ENCODE measurements at regions not wholly inside any gene's neighbourhood (a gene's known extent, or its start where the extent isn't known, plus 50 kb on each side); places are given as distances from the start of the nearest gene placed in this dataset.
"Not testable (repeated sequence)": the region's sequence is repeated elsewhere in the genome, so short reads cannot be mapped to it uniquely, and the experiment has no call there.

GRCh38 chr16:63422715-63423114, 1386.5 kb upstream of the CDH8 start:
- no peaks in the 10 kb centered on the region for H3K36me3 ChIP-seq (ENCODE audit: control insufficient read depth, low read depth, low read length)
- no peaks in the 10 kb centered on the region for H3K4me1 ChIP-seq (ENCODE audit: control insufficient read depth, low read depth, low read length)
- H3K27ac ChIP-seq (ENCODE audit: low read length), result no peak overlapping the region

GRCh38 chr16:63416712-63417111, 1380.5 kb upstream of the CDH8 start:
- no peak overlapping the region for H3K4me3 ChIP-seq (ENCODE audit: low read length)
- H3K9me3 ChIP-seq (ENCODE audit: control insufficient read depth, low read depth, low read length), result no peaks in the 10 kb centered on the region
- H3K9ac ChIP-seq (ENCODE audit: low read length), result no peak overlapping the region
- no peak overlapping the region for H3K27ac ChIP-seq (ENCODE audit: low read length)
- H3K4me1 ChIP-seq (ENCODE audit: control insufficient read depth, low read depth, low read length), result no peaks in the 10 kb centered on the region
- H3K36me3 ChIP-seq (ENCODE audit: control insufficient read depth, low read depth, low read length), result no peaks in the 10 kb centered on the region
- no peaks in the 10 kb centered on the region for H3K27me3 ChIP-seq (ENCODE audit: control insufficient read depth, insufficient read depth, low read length)

More at GRCh38 chr16:63422715-63423114, 1386.5 kb upstream of the CDH8 start:
- H3K9me3 ChIP-seq (ENCODE audit: control insufficient read depth, low read depth, low read length), result no peaks in the 10 kb centered on the region
- no peaks in the 10 kb centered on the region for H3K27me3 ChIP-seq (ENCODE audit: control insufficient read depth, insufficient read depth, low read length)
- no peak overlapping the region for H3K9ac ChIP-seq (ENCODE audit: low read length)
- no peak overlapping the region for H3K4me3 ChIP-seq (ENCODE audit: low read length)

- Histone ChIP-seq H3K36me3 (ENCODE audit: control insufficient read depth, low read depth, low read length) (no peaks in the 10 kb centered on the region), H3K4me1 (ENCODE audit: control insufficient read depth, low read depth, low read length) (no peaks in the 10 kb centered on the region), H3K27ac (ENCODE audit: low read length) (no peak overlapping the region), H3K9me3 (ENCODE audit: control insufficient read depth, low read depth, low read length) (no peaks in the 10 kb centered on the region), H3K27me3 (ENCODE audit: control insufficient read depth, insufficient read depth, low read length) (no peaks in the 10 kb centered on the region), H3K9ac (ENCODE audit: low read length) (no peak overlapping the region), H3K4me3 (ENCODE audit: low read length) (no peak overlapping the region)
These were observed 1378.8 kb upstream of the CDH8 start for GRCh38 chr16:63415014-63415413.

- H3K36me3 ChIP-seq (ENCODE audit: control insufficient read depth, low read depth, low read length), result no peaks in the 10 kb centered on the region
- no peak overlapping the region for H3K27ac ChIP-seq (ENCODE audit: low read length)
- H3K4me3 ChIP-seq (ENCODE audit: low read length), result no peak overlapping the region
- H3K9me3 ChIP-seq (ENCODE audit: control insufficient read depth, low read depth, low read length), result no peaks in the 10 kb centered on the region
- H3K4me1 ChIP-seq (ENCODE audit: control insufficient read depth, low read depth, low read length), result no peaks in the 10 kb centered on the region
- H3K9ac ChIP-seq (ENCODE audit: low read length), result no peak overlapping the region
- H3K27me3 ChIP-seq (ENCODE audit: control insufficient read depth, insufficient read depth, low read length), result no peaks in the 10 kb centered on the region
These were observed 1374.4 kb upstream of the CDH8 start for GRCh38 chr16:63410594-63410993.

GRCh38 chr16:63403792-63404191, 1367.6 kb upstream of the CDH8 start:
- H3K9ac ChIP-seq (ENCODE audit: low read length), result no peak overlapping the region
- H3K4me3 ChIP-seq (ENCODE audit: low read length), result no peak overlapping the region

GRCh38 chr16:63388277-63388676, 1352.0 kb upstream of the CDH8 start:
- H3K4me1 ChIP-seq (ENCODE audit: control insufficient read depth, low read depth, low read length); H3K4me3 ChIP-seq (ENCODE audit: low read length); H3K27ac ChIP-seq (ENCODE audit: low read length); H3K9me3 ChIP-seq (ENCODE audit: control insufficient read depth, low read depth, low read length); H3K36me3 ChIP-seq (ENCODE audit: control insufficient read depth, low read depth, low read length); H3K9ac ChIP-seq (ENCODE audit: low read length); H3K27me3 ChIP-seq (ENCODE audit: control insufficient read depth, insufficient read depth, low read length): not testable (repeated sequence)

More at GRCh38 chr16:63403792-63404191, 1367.6 kb upstream of the CDH8 start:
- no peak overlapping the region for H3K27ac ChIP-seq (ENCODE audit: low read length)
- H3K9me3 ChIP-seq (ENCODE audit: control insufficient read depth, low read depth, low read length), result no peaks in the 10 kb centered on the region
- H3K27me3 ChIP-seq (ENCODE audit: control insufficient read depth, insufficient read depth, low read length), result no peaks in the 10 kb centered on the region
- H3K36me3 ChIP-seq (ENCODE audit: control insufficient read depth, low read depth, low read length), result no peaks in the 10 kb centered on the region
- no peaks in the 10 kb centered on the region for H3K4me1 ChIP-seq (ENCODE audit: control insufficient read depth, low read depth, low read length)

GRCh38 chr16:63385714-63386432, 1349.6 kb upstream of the CDH8 start:
- H3K9ac ChIP-seq (ENCODE audit: low read length), result no peak overlapping the region

GRCh38 chr16:63373744-63374143, 1337.5 kb upstream of the CDH8 start:
- no peak overlapping the region for H3K9ac ChIP-seq (ENCODE audit: low read length)
- H3K27ac ChIP-seq (ENCODE audit: low read length), result no peak overlapping the region
- peaks cover 10% of the 10 kb centered on the region for H3K4me1 ChIP-seq (ENCODE audit: control insufficient read depth, low read depth, low read length)
- H3K9me3 ChIP-seq (ENCODE audit: control insufficient read depth, low read depth, low read length), result no peaks in the 10 kb centered on the region
- no peaks in the 10 kb centered on the region for H3K36me3 ChIP-seq (ENCODE audit: control insufficient read depth, low read depth, low read length)
- H3K27me3 ChIP-seq (ENCODE audit: control insufficient read depth, insufficient read depth, low read length), result no peaks in the 10 kb centered on the region
- H3K4me3 ChIP-seq (ENCODE audit: low read length), result no peak overlapping the region

More at GRCh38 chr16:63385714-63386432, 1349.6 kb upstream of the CDH8 start:
- no peaks in the 10 kb centered on the region for H3K36me3 ChIP-seq (ENCODE audit: control insufficient read depth, low read depth, low read length)
- H3K27me3 ChIP-seq (ENCODE audit: control insufficient read depth, insufficient read depth, low read length), result no peaks in the 10 kb centered on the region
- no peak overlapping the region for H3K27ac ChIP-seq (ENCODE audit: low read length)
- H3K4me1 ChIP-seq (ENCODE audit: control insufficient read depth, low read depth, low read length), result no peaks in the 10 kb centered on the region
- H3K9me3 ChIP-seq (ENCODE audit: control insufficient read depth, low read depth, low read length), result no peaks in the 10 kb centered on the region
- no peak overlapping the region for H3K4me3 ChIP-seq (ENCODE audit: low read length)

- H3K9me3 ChIP-seq (ENCODE audit: control insufficient read depth, low read depth, low read length), result no peaks in the 10 kb centered on the region
These were observed 1336.6 kb upstream of the CDH8 start for GRCh38 chr16:63372815-63373214.

GRCh38 chr16:63372283-63372682, 1336.0 kb upstream of the CDH8 start:
- H3K4me3 ChIP-seq (ENCODE audit: low read length), result no peak overlapping the region
- H3K4me1 ChIP-seq (ENCODE audit: control insufficient read depth, low read depth, low read length), result peaks cover 10% of the 10 kb centered on the region
- H3K27ac ChIP-seq (ENCODE audit: low read length), result no peak overlapping the region
- H3K9ac ChIP-seq (ENCODE audit: low read length), result no peak overlapping the region
- H3K27me3 ChIP-seq (ENCODE audit: control insufficient read depth, insufficient read depth, low read length), result no peaks in the 10 kb centered on the region
- no peaks in the 10 kb centered on the region for H3K9me3 ChIP-seq (ENCODE audit: control insufficient read depth, low read depth, low read length)
- no peaks in the 10 kb centered on the region for H3K36me3 ChIP-seq (ENCODE audit: control insufficient read depth, low read depth, low read length)

More at GRCh38 chr16:63372815-63373214, 1336.6 kb upstream of the CDH8 start:
- Histone ChIP-seq H3K27me3 (ENCODE audit: control insufficient read depth, insufficient read depth, low read length) (no peaks in the 10 kb centered on the region), H3K4me3 (ENCODE audit: low read length) (no peak overlapping the region), H3K36me3 (ENCODE audit: control insufficient read depth, low read depth, low read length) (no peaks in the 10 kb centered on the region), H3K27ac (ENCODE audit: low read length) (no peak overlapping the region), H3K4me1 (ENCODE audit: control insufficient read depth, low read depth, low read length) (peaks cover 10% of the 10 kb centered on the region), H3K9ac (ENCODE audit: low read length) (no peak overlapping the region)

GRCh38 chr16:63365649-63366304, 1329.5 kb upstream of the CDH8 start:
- peaks cover 3% of the 10 kb centered on the region for H3K4me1 ChIP-seq (ENCODE audit: control insufficient read depth, low read depth, low read length)
- no peak overlapping the region for H3K27ac ChIP-seq (ENCODE audit: low read length)

GRCh38 chr16:63363738-63364137, 1327.5 kb upstream of the CDH8 start:
- Histone ChIP-seq H3K4me1 (ENCODE audit: control insufficient read depth, low read depth, low read length) (peaks cover 3% of the 10 kb centered on the region), H3K9me3 (ENCODE audit: control insufficient read depth, low read depth, low read length) (no peaks in the 10 kb centered on the region), H3K27ac (ENCODE audit: low read length) (no peak overlapping the region), H3K36me3 (ENCODE audit: control insufficient read depth, low read depth, low read length) (no peaks in the 10 kb centered on the region), H3K9ac (ENCODE audit: low read length) (no peak overlapping the region), H3K27me3 (ENCODE audit: control insufficient read depth, insufficient read depth, low read length) (no peaks in the 10 kb centered on the region), H3K4me3 (ENCODE audit: low read length) (no peak overlapping the region)

More at GRCh38 chr16:63365649-63366304, 1329.5 kb upstream of the CDH8 start:
- no peaks in the 10 kb centered on the region for H3K27me3 ChIP-seq (ENCODE audit: control insufficient read depth, insufficient read depth, low read length)
- no peaks in the 10 kb centered on the region for H3K36me3 ChIP-seq (ENCODE audit: control insufficient read depth, low read depth, low read length)
- H3K9ac ChIP-seq (ENCODE audit: low read length), result no peak overlapping the region
- H3K9me3 ChIP-seq (ENCODE audit: control insufficient read depth, low read depth, low read length), result no peaks in the 10 kb centered on the region
- H3K4me3 ChIP-seq (ENCODE audit: low read length), result no peak overlapping the region
